HL-60/S4 treated with retinoic acid at 250 ng/mL for 4 days and 3 days (cell line): ENCODE measurements at regions not wholly inside any gene's neighbourhood (a gene's known extent, or its start where the extent isn't known, plus 50 kb on each side); places are given as distances from the start of the nearest gene placed in this dataset.

Source experiments
- in situ Hi-C: fragments of 300-500 bp; cut with MboI; formaldehyde crosslinking; loops from 2 replicates; pipeline ENCODE4 v1.7.0; 2022; ENCODE audit warnings: low sequenced_read_pairs

DNA sequence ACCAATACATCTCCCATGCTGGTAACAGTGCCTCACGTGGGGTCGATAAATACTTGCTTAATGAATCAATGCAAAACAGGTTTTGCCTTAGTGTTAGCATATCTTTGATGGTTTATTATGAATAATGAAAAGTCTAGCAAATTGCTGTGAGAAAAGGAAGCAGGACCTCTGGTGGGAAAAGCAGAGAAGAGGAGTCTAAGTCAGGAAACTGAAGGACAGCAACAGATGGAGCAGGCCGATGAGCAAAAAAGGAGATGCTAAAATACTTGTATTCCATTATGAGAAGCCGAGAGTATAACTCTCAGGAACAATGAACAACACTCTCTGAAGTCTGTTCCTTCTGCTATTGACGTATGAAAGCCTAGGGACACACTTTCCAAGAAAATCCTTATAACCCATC lies 555.2 kb upstream of the KLHL29 start:
- in situ Hi-C loops, result no loop called here

DNA sequence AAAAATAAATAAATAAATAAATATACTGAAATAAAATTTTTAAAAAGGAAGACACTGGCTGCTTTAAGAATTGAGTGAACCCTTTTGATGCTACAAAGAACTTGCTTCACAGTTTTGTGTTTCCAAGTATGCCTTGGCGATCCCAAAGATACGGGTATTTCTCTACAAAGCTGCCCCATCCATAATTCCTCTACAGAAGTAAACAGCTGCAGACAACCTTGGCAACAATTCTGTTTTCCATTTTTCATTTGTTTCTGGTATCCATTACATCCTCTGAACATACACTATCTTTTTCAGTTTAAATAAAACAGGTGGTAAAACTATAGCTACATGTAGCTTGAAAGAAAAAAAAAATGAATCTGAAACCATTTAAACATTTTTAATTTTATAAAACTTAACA lies 552.8 kb upstream of the KLHL29 start:
- in situ Hi-C loops, result no loop called here

GRCh38 chr2:22838461-22838860 lies 546.5 kb upstream of the KLHL29 start:
- in situ Hi-C loops, result no loop called here

DNA sequence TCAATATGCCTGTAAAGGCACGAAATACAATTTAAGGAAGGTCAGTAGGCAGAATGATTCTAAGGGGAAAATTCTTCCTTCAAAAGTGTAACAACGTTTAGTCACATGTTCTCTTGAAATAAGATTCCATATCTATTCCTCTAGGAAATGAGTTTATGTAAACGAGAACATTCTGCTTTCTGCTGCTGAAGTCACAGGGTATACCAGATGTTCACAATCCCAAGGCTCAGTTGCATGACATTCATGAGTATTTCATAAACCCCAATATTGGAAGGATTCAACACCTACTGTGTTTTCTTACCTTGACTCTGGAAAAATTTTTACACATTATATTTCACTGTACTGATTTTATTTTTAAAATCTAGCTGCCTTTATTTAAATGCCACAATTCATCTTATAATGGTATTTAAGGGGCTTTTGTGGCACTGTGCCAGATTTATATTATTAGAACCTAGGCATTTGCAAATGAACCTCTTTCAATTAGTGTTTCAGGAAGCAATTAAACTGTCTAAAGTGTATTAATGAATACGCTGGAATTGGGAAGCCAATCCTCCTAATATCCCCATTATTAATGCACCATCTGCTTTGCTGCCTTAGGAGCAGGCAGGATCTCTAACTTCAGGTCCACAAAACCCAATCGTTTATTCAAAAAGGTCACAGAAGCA lies 542.6 kb upstream of the KLHL29 start:
- in situ Hi-C loops, result no loop called here

GRCh38 chr2:22843919-22844537 lies 541.0 kb upstream of the KLHL29 start:
- in situ Hi-C loops, result no loop called here

DNA sequence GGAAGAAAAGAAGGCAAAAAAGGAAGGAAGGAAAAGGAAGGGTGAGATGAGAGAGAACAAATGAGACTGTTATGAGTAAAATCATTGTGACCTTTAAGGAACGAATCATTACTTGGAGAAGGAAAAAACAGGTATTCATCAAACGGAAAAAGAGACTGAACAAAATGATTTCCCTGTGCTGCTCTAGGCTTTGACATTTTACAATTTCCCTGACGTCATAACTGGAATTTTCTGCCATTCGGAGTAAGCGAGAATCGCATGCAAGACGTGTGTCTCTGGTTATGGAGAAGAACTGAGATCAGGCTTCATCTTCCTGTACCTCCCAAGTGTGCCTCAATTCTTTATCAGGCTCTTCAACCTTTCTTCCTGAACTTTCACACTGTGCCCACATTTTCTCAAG lies 534.7 kb upstream of the KLHL29 start:
- in situ Hi-C loops, result no loop called here

GRCh38 chr2:22854588-22854987 lies 530.4 kb upstream of the KLHL29 start:
- in situ Hi-C loops, result no loop called here

DNA sequence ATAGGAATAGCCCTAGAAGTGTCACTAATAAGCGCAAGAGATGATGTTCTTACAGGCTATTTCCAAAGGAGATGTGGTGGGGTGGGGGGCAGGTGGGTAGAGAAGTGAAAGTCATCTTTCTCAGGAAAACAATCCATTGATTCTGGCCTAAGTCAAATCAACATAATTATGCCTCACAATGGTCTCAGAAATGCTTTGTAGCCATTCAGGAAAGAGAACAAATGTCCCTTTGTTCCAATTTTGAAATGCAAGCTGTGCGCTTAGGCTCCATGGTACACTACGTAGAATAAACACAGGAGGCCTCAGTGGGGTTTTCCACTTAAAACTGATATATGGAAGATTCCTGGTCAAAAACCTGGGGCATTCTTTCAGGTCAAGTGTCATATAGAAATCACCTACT lies 529.9 kb upstream of the KLHL29 start:
- in situ Hi-C loops, result no loop called here

GRCh38 chr2:22855761-22856184 lies 529.2 kb upstream of the KLHL29 start:
- in situ Hi-C loops, result no loop called here

GRCh38 chr2:22867973-22868372 lies 517.0 kb upstream of the KLHL29 start:
- in situ Hi-C loops, result no loop called here

GRCh38 chr2:22878121-22878520 lies 506.9 kb upstream of the KLHL29 start:
- in situ Hi-C loops, result no loop called here

- in situ Hi-C loops, result no loop called here
Measured at GRCh38 chr2:22879009-22879863, 505.7 kb upstream of the KLHL29 start.

- in situ Hi-C loops, result no loop called here
Measured at GRCh38 chr2:22880161-22880560, 504.8 kb upstream of the KLHL29 start.

GRCh38 chr2:22882011-22882410 lies 503.0 kb upstream of the KLHL29 start:
- in situ Hi-C loops, result no loop called here

GRCh38 chr2:22882643-22883042 lies 502.3 kb upstream of the KLHL29 start:
- in situ Hi-C loops, result no loop called here

- in situ Hi-C loops, result no loop called here
Measured at GRCh38 chr2:22883054-22883453, 501.9 kb upstream of the KLHL29 start.

DNA sequence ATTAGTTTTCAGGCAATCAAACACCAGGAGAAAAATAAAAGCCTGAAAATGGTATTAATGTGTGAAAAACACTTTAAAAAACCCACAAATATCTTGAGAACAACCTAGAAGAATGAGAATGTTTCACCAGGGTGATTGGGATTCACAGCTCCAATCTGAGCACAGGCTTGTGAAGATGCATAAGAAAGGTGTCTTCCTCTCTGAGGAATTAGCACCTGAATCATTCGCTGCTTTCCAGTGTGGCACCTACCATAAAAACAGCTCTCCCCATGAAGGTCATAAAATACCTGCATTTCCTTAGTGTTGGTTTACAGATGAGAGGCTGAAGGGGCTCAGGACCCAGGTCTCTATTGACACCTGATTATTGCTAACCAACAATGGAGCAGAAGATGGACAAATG lies 499.7 kb upstream of the KLHL29 start:
- in situ Hi-C loops, result no loop called here

- in situ Hi-C loops, result no loop called here
Measured at GRCh38 chr2:22887426-22887825, 497.6 kb upstream of the KLHL29 start.

GRCh38 chr2:22887845-22888244 lies 497.1 kb upstream of the KLHL29 start:
- in situ Hi-C loops, result no loop called here

- in situ Hi-C loops, result no loop called here
Measured at GRCh38 chr2:22890132-22890531, 494.8 kb upstream of the KLHL29 start.

DNA sequence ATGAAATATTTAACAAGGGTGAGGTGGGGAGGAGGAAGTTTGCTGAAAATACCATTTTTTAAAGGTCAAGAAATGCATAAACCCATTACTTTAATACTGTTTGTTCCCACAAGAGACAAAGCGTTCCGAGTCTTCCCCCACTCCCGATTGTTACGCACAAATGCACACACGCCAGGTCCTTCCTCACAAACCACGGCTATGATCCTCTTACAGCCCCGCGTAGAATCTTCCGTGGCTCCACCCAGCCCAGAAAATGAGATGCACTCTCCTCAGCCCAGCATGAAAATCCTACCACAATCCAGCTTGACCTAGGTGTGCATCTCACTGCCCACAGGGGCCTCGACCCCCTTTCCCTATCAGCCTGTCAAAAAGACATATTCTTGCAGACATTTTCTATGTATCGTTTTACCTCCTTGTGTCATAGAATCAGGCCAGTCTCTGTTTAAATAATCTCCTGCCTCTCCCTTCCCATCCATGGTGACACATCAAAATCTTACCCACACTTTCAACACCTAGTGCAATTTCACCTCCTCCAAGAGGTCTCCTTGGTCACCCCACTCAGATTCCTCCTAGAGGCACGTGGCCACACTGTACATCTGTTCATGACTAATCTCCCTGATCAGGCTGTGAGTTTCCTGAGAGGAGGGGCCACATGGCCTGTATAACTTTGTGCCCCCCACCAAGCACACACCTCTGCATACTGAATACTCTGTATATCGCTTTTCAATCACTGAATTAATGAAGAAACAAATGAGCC lies 491.0 kb upstream of the KLHL29 start:
- in situ Hi-C loops, result no loop called here
